HCT116 (cell line): ENCODE measurements at regions not wholly inside any gene's neighbourhood (a gene's known extent, or its start where the extent isn't known, plus 50 kb on each side); places are given as distances from the start of the nearest gene placed in this dataset.

Experiments used
- ATAC-seq: fragments of 200-7000 bp; cut with Tn5 transposase; 2 replicates; pipeline ENCODE4 v1.9.1; 2020; ENCODE audit warnings: mild to moderate bottlenecking, moderate library complexity
- BruUV-seq: library from RNA; stranded (reverse); fragments of 400-500 nt; replicated peaks from 2 replicates; lab custom pipeline; 2021; lab: Mats Ljungman, UMichigan
- CTCF ChIA-PET: fragments of 300-600 bp; sonication (Branson Sonifier 250); formaldehyde crosslinking; loops from one replicate; lab custom pipeline; 2021; ENCODE audit warnings: antibody characterized with exemption; lab: Charles Lee
- POLR2A ChIA-PET: fragments of 300-600, 350-600 bp; sonication (Branson Sonifier 250); formaldehyde crosslinking; loops from one replicate; lab custom pipeline; 2021; ENCODE audit warnings: antibody characterized with exemption; lab: Charles Lee
- RAD21 ChIA-PET, 2 experiments: fragments of 300-600 bp; sonication (Branson Sonifier 250); formaldehyde crosslinking; loops; one replicate each; lab custom pipeline; 2023; ENCODE audit warnings: low total read pairs in 2 of 2; ENCODE audit not compliant: uncharacterized antibody in 2 of 2, unreplicated experiment in 2 of 2, low non-redundant PET in 1 of 2; lab: Charles Lee
- DNase-seq: peaks from one replicate; pipeline ENCODE4 v3.0.0-alpha.2; 2010; ENCODE audit warnings: low read depth, low spot score
- H2AFZ ChIP-seq: fragments of 200-600 bp; shearing (Covaris generic), sonication (generic); 2 replicates; pipeline ENCODE4 v1.6.1; 2017; ENCODE audit warnings: low read depth, mixed run types, mixed read lengths, antibody characterized with exemption, low read length; ENCODE audit not compliant: poor library complexity, severe bottlenecking
- H3K27ac ChIP-seq: 2 replicates; pipeline ENCODE4 v1.5.1; 2012; ENCODE audit warnings: low read depth, low read length
- H3K27me3 ChIP-seq: fragments of 200-600 bp; sonication (generic); 2 replicates; pipeline ENCODE4 v1.6.1; 2016; ENCODE audit warnings: mixed run types, low read length, mixed read lengths; ENCODE audit not compliant: insufficient read depth
- H3K36me3 ChIP-seq, 2 experiments: fragments of 200-500 bp in 1 of 2; fragments of 200-600 bp in 1 of 2; sonication (Bioruptor generic) in 1 of 2; sonication (generic) in 1 of 2; 2 replicates each; pipeline versions ENCODE4 v1.5.1 to v1.6.1; 2014 to 2016; ENCODE audit warnings: low read length in 2 of 2, inconsistent platforms in 1 of 2, mixed read lengths in 1 of 2, mixed run types in 1 of 2; ENCODE audit not compliant: insufficient read depth in 2 of 2, control insufficient read depth in 1 of 2
- H3K4me1 ChIP-seq, 2 experiments: fragments of 200-600 bp in 1 of 2; sonication (generic) in 1 of 2; 2 replicates each; pipeline versions ENCODE4 v1.5.1 to v1.6.1; 2012 to 2017; ENCODE audit warnings: low read length in 2 of 2, inconsistent platforms in 1 of 2, mild to moderate bottlenecking in 1 of 2, mixed read lengths in 1 of 2, mixed run types in 1 of 2, moderate library complexity in 1 of 2; ENCODE audit not compliant: insufficient read depth in 2 of 2, control insufficient read depth in 1 of 2
- H3K4me2 ChIP-seq: fragments of 200-600 bp; sonication (generic); 2 replicates; pipeline ENCODE4 v1.6.1; 2017; ENCODE audit warnings: mixed run types, low read length, mixed read lengths
- H3K4me3 ChIP-seq, 2 experiments: fragments of 200-600 bp in 1 of 2; sonication (generic) in 1 of 2; replicated peaks in 1 of 2; 2 replicates each; pipeline ENCODE4 v1.5.1; 2011 to 2016; ENCODE audit warnings: low read length in 2 of 2, control low read depth in 1 of 2, low read depth in 1 of 2, mild to moderate bottlenecking in 1 of 2, mixed read lengths in 1 of 2, mixed run types in 1 of 2
- H3K79me2 ChIP-seq: fragments of 200-600 bp; sonication (generic); 2 replicates; pipeline ENCODE4 v1.6.1; 2017; ENCODE audit warnings: mild to moderate bottlenecking, mixed run types, low read length, moderate library complexity, mixed read lengths; ENCODE audit not compliant: insufficient read depth
- H3K9ac ChIP-seq: fragments of 200-600 bp; sonication (generic); 2 replicates; pipeline ENCODE4 v1.6.1; 2016; ENCODE audit warnings: low read length, mixed read lengths
- H3K9me2 ChIP-seq: fragments of 200-600 bp; sonication (generic), shearing (Covaris generic); 2 replicates; pipeline ENCODE4 v1.6.1; 2017; ENCODE audit warnings: mixed run types, mild to moderate bottlenecking, moderate library complexity; ENCODE audit not compliant: insufficient read depth
- H3K9me3 ChIP-seq, 2 experiments: fragments of 200-500 bp in 1 of 2; fragments of 200-600 bp in 1 of 2; sonication (Bioruptor generic) in 1 of 2; sonication (generic) in 1 of 2; 2 replicates each; pipeline ENCODE4 v1.6.1; 2014 to 2017; ENCODE audit warnings: low read length in 2 of 2, mixed read lengths in 2 of 2, inconsistent platforms in 1 of 2, low read depth in 1 of 2, mild to moderate bottlenecking in 1 of 2, mixed run types in 1 of 2, moderate library complexity in 1 of 2; ENCODE audit not compliant: control insufficient read depth in 1 of 2, insufficient read depth in 1 of 2
- H4K20me1 ChIP-seq: fragments of 200-600 bp; sonication (generic), shearing (Covaris generic); 2 replicates; pipeline ENCODE4 v1.6.1; 2017; ENCODE audit warnings: mixed run types, mild to moderate bottlenecking, moderate library complexity; ENCODE audit not compliant: insufficient read depth
- CBX3 ChIP-seq: IDR thresholded peaks from 2 replicates; pipeline ENCODE4 v1.6.1; 2012; ENCODE audit warnings: low read depth
- ELF1 ChIP-seq: IDR thresholded peaks from 2 replicates; pipeline ENCODE4 v1.6.1; 2012; ENCODE audit warnings: low read depth, borderline replicate concordance
- EZH2 ChIP-seq: fragments of 200-600 bp; sonication (generic); IDR thresholded peaks from 2 replicates; pipeline ENCODE4 v1.6.1; 2017; ENCODE audit warnings: antibody characterized with exemption, mixed run types
- EZH2phosphoT487 ChIP-seq: fragments of 200-600 bp; IDR thresholded peaks from 2 replicates; pipeline ENCODE4 v1.6.1; 2018; ENCODE audit warnings: antibody characterized with exemption, borderline replicate concordance
- FOSL1 ChIP-seq: IDR thresholded peaks from 2 replicates; pipeline ENCODE4 v1.6.1; 2012; ENCODE audit warnings: low read depth
- MAX ChIP-seq: IDR thresholded peaks from 2 replicates; pipeline ENCODE4 v1.6.1; 2012
- POLR2A ChIP-seq: IDR thresholded peaks from 2 replicates; pipeline ENCODE4 v1.7.0; 2011; ENCODE audit warnings: borderline replicate concordance; ENCODE audit not compliant: insufficient read depth, insufficient read length; ENCODE audit errors: extremely low read depth
- POLR2AphosphoS5 ChIP-seq: IDR thresholded peaks from 2 replicates; pipeline ENCODE4 v1.6.1; 2011; ENCODE audit warnings: mild to moderate bottlenecking, low read depth, low read length, moderate library complexity
- REST ChIP-seq: IDR thresholded peaks from 2 replicates; pipeline ENCODE4 v1.6.1; 2012; ENCODE audit warnings: low read depth
- SIN3A ChIP-seq: IDR thresholded peaks from 2 replicates; pipeline ENCODE4 v1.6.1; 2012; ENCODE audit warnings: low read depth
- SP1 ChIP-seq: IDR thresholded peaks from 2 replicates; pipeline ENCODE4 v1.6.1; 2012; ENCODE audit warnings: low read depth
- TCF7L2 ChIP-seq: IDR thresholded peaks from 2 replicates; pipeline ENCODE4 v1.7.0; 2011; ENCODE audit warnings: borderline replicate concordance, inconsistent platforms; ENCODE audit not compliant: insufficient read depth, insufficient read length; ENCODE audit errors: extremely low read depth
- ZFX ChIP-seq: fragments of 450-650 bp; IDR thresholded peaks from 2 replicates; pipeline ENCODE4 v1.6.1; 2017
- ZNF274 ChIP-seq: fragments of 200-500 bp; sonication (Bioruptor generic); IDR thresholded peaks from 2 replicates; pipeline ENCODE4 v1.6.1; 2014; ENCODE audit warnings: mild to moderate bottlenecking, low read depth, low read length, inconsistent platforms
- intact Hi-C: fragments of 100-400 bp; cut with micrococcal nuclease; formaldehyde crosslinking; loops from 2 replicates; pipeline ENCODE4 v1.10.0; 2022

GRCh38 chr11:22089609-22090008 lies 103.3 kb upstream of the ANO5 start:
- Histone ChIP-seq H3K4me3 (no peak overlapping the region), H3K79me2 (no peaks in the 10 kb centered on the region), H3K27me3 (no peaks in the 10 kb centered on the region), H3K27ac (no peak overlapping the region), H3K9me3 (peaks cover 0 to 11% of the 10 kb centered on the region in 2 experiments; a peak in 2 of 4 replicates), H2AFZ (no peak overlapping the region), H3K4me1 (no peaks in the 10 kb centered on the region), H3K4me2 (no peak overlapping the region), H3K9ac (no peak overlapping the region), H3K36me3 (no peaks in the 10 kb centered on the region), H3K9me2 (no peaks in the 10 kb centered on the region), H4K20me1 (no peaks in the 10 kb centered on the region)
- TF ChIP-seq EZH2 (no peak), MAX (no peak), ZNF274 (no peak), ELF1 (no peak), CBX3 (no peak), REST (no peak)
- ChIA-PET RAD21 (no interaction called here), CTCF (no interaction called here), POLR2A (no interaction called here)
- no peak for ATAC-seq
- intact Hi-C loops = no loop called here
- BruUV-seq = no TSS peak
- no peak for DNase-seq

- no peak for ATAC-seq
Measured at GRCh38 chr11:22106566-22106965, 86.3 kb upstream of the ANO5 start.

More at GRCh38 chr11:22106566-22106965, 86.3 kb upstream of the ANO5 start:
- TF ChIP-seq ZFX (no peak), REST (no peak), FOSL1 (no peak), TCF7L2 (no peak), EZH2phosphoT487 (no peak), POLR2AphosphoS5 (no peak), SIN3A (no peak), CBX3 (no peak), SP1 (no peak), MAX (no peak), POLR2A (no peak)
- peaks cover 0 to 15% of the 10 kb centered on the region in 2 experiments; a peak in 1 of 4 replicates for H3K9me3 ChIP-seq
- no peaks in the 10 kb centered on the region for H3K79me2 ChIP-seq
- H3K4me2 ChIP-seq = no peak overlapping the region
- ChIA-PET RAD21 (no interaction called here), POLR2A (no interaction called here), CTCF (no interaction called here)
- intact Hi-C loops = no loop called here
- BruUV-seq = no TSS peak
- H3K9ac ChIP-seq = no peak overlapping the region
- no peaks in the 10 kb centered on the region for H3K36me3 ChIP-seq
- no peaks in the 10 kb centered on the region for H4K20me1 ChIP-seq
- DNase-seq = no peak
- no peaks in the 10 kb centered on the region for H3K9me2 ChIP-seq
- no peak overlapping the region for H3K27ac ChIP-seq
- no peak overlapping the region for H2AFZ ChIP-seq
- no peaks in the 10 kb centered on the region for H3K4me1 ChIP-seq
- H3K27me3 ChIP-seq = no peaks in the 10 kb centered on the region
- H3K4me3 ChIP-seq = no peak overlapping the region
